Endothelial cell (in vitro differentiated cells): ENCODE measurements at regions not wholly inside any gene's neighbourhood (a gene's known extent, or its start where the extent isn't known, plus 50 kb on each side); places are given as distances from the start of the nearest gene placed in this dataset.

Source experiments
- DNase-seq: peaks from one replicate; pipeline ENCODE4 v3.0.0; 2021; ENCODE audit warnings: low spot score
- H3K27ac Mint-ChIP-seq: one replicate; pipeline ENCODE4 v1.8.0; 2021; ENCODE audit warnings: mixed read lengths, inconsistent platforms; ENCODE audit not compliant: unreplicated experiment
- H3K27me3 Mint-ChIP-seq: one replicate; pipeline ENCODE4 v1.8.0; 2021; ENCODE audit warnings: mild to moderate bottlenecking, moderate library complexity, mixed read lengths, inconsistent platforms; ENCODE audit not compliant: unreplicated experiment
- H3K36me3 Mint-ChIP-seq: one replicate; pipeline ENCODE4 v1.8.0; 2021; ENCODE audit warnings: mild to moderate bottlenecking, low read depth, mixed read lengths, inconsistent platforms; ENCODE audit not compliant: unreplicated experiment
- H3K4me1 Mint-ChIP-seq: one replicate; pipeline ENCODE4 v1.8.0; 2021; ENCODE audit warnings: mild to moderate bottlenecking, mixed read lengths, inconsistent platforms; ENCODE audit not compliant: unreplicated experiment
- H3K4me3 Mint-ChIP-seq: one replicate; pipeline ENCODE4 v1.8.0; 2021; ENCODE audit warnings: mild to moderate bottlenecking, mixed read lengths, inconsistent platforms; ENCODE audit not compliant: unreplicated experiment
- H3K9me3 Mint-ChIP-seq: one replicate; pipeline ENCODE4 v1.8.0; 2021; ENCODE audit warnings: mixed read lengths, inconsistent platforms; ENCODE audit not compliant: unreplicated experiment
- TF ChIP-seq, protein P1 (sequence below): fragments of 200-600 bp; sonication (generic); IDR thresholded peaks from one replicate; pipeline ENCODE4 v1.5.0; 2021; ENCODE audit warnings: antibody characterized with exemption; ENCODE audit not compliant: unreplicated experiment

DNA sequence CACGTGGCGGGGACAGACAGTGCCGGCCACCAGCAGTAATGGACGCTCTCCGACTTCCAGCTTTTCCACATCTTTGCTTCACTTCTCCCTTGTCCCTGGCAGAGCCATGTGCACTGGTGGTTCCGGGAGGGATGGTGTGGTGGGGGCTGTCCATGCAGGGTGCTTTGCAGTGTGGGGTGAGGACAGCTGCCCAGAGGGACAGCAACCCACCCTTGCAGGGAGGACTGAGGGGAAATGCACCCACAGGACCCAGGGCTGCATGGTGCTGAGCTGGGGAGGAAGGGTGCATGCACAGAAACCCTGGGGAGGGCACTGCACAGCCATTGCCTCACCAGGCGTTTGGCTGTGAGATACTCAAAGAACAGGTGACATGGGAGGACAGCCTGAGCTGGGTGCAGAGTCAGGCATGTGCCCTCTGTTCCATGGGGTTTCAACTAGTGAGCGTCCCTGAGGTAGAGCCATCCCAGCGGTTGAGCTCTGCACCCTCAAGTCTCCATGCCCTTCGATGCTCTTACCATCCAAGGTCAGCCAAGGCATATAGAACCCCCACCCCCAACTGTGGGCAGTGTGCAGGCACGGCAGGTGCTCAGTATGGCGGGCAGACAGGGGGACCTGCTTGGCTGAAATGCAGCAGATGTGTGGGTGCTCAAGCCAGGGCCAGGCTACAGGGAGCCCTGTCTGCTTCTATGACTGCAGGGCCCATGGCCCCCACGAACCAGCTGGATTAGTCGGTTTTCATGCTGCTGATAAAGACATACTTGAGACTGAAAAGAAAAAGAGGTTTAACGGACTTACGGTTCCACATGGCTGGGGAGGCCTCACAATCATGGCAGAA, 239.7 kb downstream of the TTLL2 start:
- Mint-ChIP-seq H3K9me3 (no peaks in the 10 kb centered on the region), H3K36me3 (no peaks in the 10 kb centered on the region), H3K4me1 (peaks cover 13% of the 10 kb centered on the region), H3K27ac (no peak overlapping the region), H3K4me3 (no peak overlapping the region), H3K27me3 (peaks cover 5% of the 10 kb centered on the region)
- TF ChIP-seq, protein P1, sequence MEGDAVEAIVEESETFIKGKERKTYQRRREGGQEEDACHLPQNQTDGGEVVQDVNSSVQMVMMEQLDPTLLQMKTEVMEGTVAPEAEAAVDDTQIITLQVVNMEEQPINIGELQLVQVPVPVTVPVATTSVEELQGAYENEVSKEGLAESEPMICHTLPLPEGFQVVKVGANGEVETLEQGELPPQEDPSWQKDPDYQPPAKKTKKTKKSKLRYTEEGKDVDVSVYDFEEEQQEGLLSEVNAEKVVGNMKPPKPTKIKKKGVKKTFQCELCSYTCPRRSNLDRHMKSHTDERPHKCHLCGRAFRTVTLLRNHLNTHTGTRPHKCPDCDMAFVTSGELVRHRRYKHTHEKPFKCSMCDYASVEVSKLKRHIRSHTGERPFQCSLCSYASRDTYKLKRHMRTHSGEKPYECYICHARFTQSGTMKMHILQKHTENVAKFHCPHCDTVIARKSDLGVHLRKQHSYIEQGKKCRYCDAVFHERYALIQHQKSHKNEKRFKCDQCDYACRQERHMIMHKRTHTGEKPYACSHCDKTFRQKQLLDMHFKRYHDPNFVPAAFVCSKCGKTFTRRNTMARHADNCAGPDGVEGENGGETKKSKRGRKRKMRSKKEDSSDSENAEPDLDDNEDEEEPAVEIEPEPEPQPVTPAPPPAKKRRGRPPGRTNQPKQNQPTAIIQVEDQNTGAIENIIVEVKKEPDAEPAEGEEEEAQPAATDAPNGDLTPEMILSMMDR, result no peak
- no peak for DNase-seq

DNA sequence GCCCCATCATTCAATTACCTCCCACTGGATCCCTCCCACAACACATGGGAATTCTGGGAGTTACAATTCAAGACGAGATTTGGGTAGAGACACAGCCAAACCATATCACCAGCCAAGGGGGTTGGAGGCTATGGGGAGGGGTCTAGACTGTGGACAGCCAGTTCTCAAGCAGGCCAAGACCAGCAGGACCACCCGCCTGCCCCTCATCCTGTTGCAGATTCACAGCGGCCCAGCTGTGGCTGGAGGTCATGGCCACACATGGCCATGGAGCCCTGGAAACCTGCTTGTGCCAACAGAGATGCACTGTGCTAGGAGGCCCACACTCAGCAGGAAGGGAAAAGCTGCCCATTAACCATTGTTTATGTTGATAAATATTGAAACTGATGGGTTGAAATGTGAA, 240.5 kb downstream of the TTLL2 start:
- Mint-ChIP-seq H3K9me3 (no peaks in the 10 kb centered on the region), H3K36me3 (no peaks in the 10 kb centered on the region), H3K27ac (no peak overlapping the region), H3K4me3 (no peak overlapping the region), H3K4me1 (peaks cover 6% of the 10 kb centered on the region), H3K27me3 (peaks cover 4% of the 10 kb centered on the region)
- DNase-seq, result no peak
- TF ChIP-seq, protein P1, result no peak

DNA sequence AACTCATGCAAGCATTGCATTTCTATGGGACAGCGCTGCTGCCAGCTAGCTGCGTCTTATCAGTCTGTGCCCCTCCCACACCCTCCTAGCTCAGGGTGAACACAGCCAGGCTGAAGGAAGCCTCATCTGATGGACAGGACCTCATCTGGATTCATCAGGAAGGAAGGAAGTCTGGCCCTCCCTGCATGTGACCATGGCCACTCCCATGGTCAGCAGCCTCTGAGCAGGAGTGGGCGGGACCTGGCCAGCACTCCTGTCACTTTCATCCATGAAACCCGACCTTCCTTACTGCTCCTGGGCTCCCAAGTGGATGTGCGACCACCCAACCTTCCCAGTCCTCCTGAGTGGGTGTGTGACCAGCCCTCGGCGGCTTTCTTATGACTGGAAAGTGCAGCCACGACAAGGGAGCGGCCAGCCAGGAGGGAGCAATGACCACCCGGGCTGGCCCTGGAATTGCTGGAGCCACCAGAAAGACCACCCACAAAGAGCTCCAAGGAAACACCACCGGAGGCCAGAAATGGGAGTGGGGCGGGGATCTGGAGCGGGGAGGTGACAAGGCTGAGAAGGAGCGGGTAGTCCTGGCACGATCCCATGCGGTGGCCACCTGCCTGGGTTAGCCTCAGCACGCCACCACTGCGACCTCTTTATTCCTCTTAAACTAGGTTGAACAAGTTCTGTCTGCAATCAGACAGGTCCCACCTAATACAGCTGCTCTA, 241.2 kb downstream of the TTLL2 start:
- no peak overlapping the region for H3K4me3 Mint-ChIP-seq
- H3K36me3 Mint-ChIP-seq, result no peaks in the 10 kb centered on the region
- peaks cover 4% of the 10 kb centered on the region for H3K4me1 Mint-ChIP-seq
- TF ChIP-seq, protein P1, result no peak
- no peaks in the 10 kb centered on the region for H3K9me3 Mint-ChIP-seq
- DNase-seq, result no peak
- H3K27me3 Mint-ChIP-seq, result peaks cover 6% of the 10 kb centered on the region
- no peak overlapping the region for H3K27ac Mint-ChIP-seq

DNA sequence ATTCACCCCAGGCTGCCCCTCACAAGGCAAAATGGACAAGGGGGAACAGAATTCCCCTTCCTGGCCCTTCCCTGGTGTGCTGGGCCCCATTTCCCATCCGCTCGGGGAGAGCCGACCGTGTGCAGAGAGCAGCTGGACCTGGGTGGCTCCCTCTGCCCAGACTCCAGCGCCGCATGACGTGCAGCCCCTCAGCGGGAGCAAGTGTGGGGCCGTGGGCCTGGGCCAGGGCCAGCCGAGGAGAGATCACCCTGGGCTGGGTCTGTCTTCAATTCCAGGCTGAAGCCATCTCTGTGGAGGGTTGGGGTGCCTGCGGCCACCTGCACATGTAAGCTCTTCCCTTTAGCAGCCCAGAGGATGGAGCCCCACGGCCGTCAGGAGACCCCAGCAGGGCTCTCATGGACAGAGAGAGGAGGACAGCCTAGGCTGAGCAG, 241.8 kb downstream of the TTLL2 start:
- H3K4me3 Mint-ChIP-seq, result no peak overlapping the region
- H3K4me1 Mint-ChIP-seq, result peaks cover 4% of the 10 kb centered on the region
- H3K27me3 Mint-ChIP-seq, result peaks cover 4% of the 10 kb centered on the region
- TF ChIP-seq, protein P1, result no peak
- no peaks in the 10 kb centered on the region for H3K9me3 Mint-ChIP-seq
- H3K27ac Mint-ChIP-seq, result no peak overlapping the region
- no peak for DNase-seq
- H3K36me3 Mint-ChIP-seq, result no peaks in the 10 kb centered on the region
